Subcutaneous abdominal adipose tissue (tissue), 5 donors: ENCODE measurements at regions not wholly inside any gene's neighbourhood (a gene's known extent, or its start where the extent isn't known, plus 50 kb on each side); places are given as distances from the start of the nearest gene placed in this dataset.

Experiments used
- H3K27ac ChIP-seq: one replicate; pipeline ENCODE4 v1.7.0; 2013; ENCODE audit warnings: low read depth, mild to moderate bottlenecking, inconsistent platforms, low read length, moderate library complexity
- H3K27me3 ChIP-seq, 5 donors: one replicate each; pipeline ENCODE4 v1.7.0; 2013; ENCODE audit warnings: low read length in 5 of 5, inconsistent platforms in 1 of 5; ENCODE audit not compliant: control insufficient read depth in 5 of 5, insufficient read depth in 4 of 5
- H3K36me3 ChIP-seq, 5 donors: one replicate each; pipeline ENCODE4 v1.7.0; 2013; ENCODE audit warnings: low read length in 5 of 5; ENCODE audit not compliant: control insufficient read depth in 5 of 5, insufficient read depth in 5 of 5
- H3K4me1 ChIP-seq, 5 donors: one replicate each; pipeline ENCODE4 v1.7.0; 2013; ENCODE audit warnings: low read length in 5 of 5, mild to moderate bottlenecking in 3 of 5, moderate library complexity in 1 of 5; ENCODE audit not compliant: control insufficient read depth in 5 of 5, insufficient read depth in 5 of 5
- H3K4me3 ChIP-seq, 5 donors: one replicate each; pipeline ENCODE4 v1.7.0; 2013; ENCODE audit warnings: low read length in 5 of 5, low read depth in 1 of 5
- H3K9ac ChIP-seq, 5 donors: one replicate each; pipeline ENCODE4 v1.7.0; 2013; ENCODE audit warnings: low read length in 5 of 5, mild to moderate bottlenecking in 4 of 5, moderate library complexity in 3 of 5
- H3K9me3 ChIP-seq, 5 donors: one replicate each; pipeline ENCODE4 v1.7.0; 2013; ENCODE audit warnings: low read length in 5 of 5; ENCODE audit not compliant: control insufficient read depth in 5 of 5
- donor health status: healthy.
- donor health status: healthy.
- donor health status: healthy.
- donor health status: healthy.
- donor health status: healthy.

- Histone ChIP-seq H3K4me1 (peaks cover 0 to 2% (median 0%) of the 10 kb centered on the region in 5 donors), H3K4me3 (no peak overlapping the region), H3K27me3 (no peaks in the 10 kb centered on the region), H3K27ac (no peak overlapping the region), H3K9ac (no peak overlapping the region), H3K36me3 (no peaks in the 10 kb centered on the region), H3K9me3 (peaks cover 0 to 4% (median 1%) of the 10 kb centered on the region in 5 donors)
These were observed 156.6 kb downstream of the NR4A2 start for GRCh38 chr2:156175946-156176345.

- Histone ChIP-seq H3K4me1 (peaks cover 0 to 2% (median 0%) of the 10 kb centered on the region in 5 donors), H3K27ac (no peak overlapping the region), H3K36me3 (no peaks in the 10 kb centered on the region), H3K9ac (no peak overlapping the region), H3K27me3 (no peaks in the 10 kb centered on the region), H3K9me3 (peaks cover 0 to 8% (median 3%) of the 10 kb centered on the region in 5 donors), H3K4me3 (no peak overlapping the region)
These were observed 161.6 kb downstream of the NR4A2 start for GRCh38 chr2:156170929-156171328.

- no peak overlapping the region for H3K9ac ChIP-seq
- H3K9me3 ChIP-seq = peaks cover 0 to 2% (median 0%) of the 10 kb centered on the region in 5 donors
- no peaks in the 10 kb centered on the region for H3K27me3 ChIP-seq
- no peak overlapping the region for H3K4me3 ChIP-seq
- H3K27ac ChIP-seq = no peak overlapping the region
- no peaks in the 10 kb centered on the region for H3K36me3 ChIP-seq
- no peaks in the 10 kb centered on the region for H3K4me1 ChIP-seq
These were observed 166.8 kb downstream of the NR4A2 start for GRCh38 chr2:156165742-156166141.

- H3K4me3 ChIP-seq = no peak overlapping the region
- no peak overlapping the region for H3K9ac ChIP-seq
- no peaks in the 10 kb centered on the region for H3K4me1 ChIP-seq
- no peaks in the 10 kb centered on the region for H3K27me3 ChIP-seq
- no peaks in the 10 kb centered on the region for H3K9me3 ChIP-seq
- H3K27ac ChIP-seq = no peak overlapping the region
- H3K36me3 ChIP-seq = no peaks in the 10 kb centered on the region
These were observed 168.3 kb downstream of the NR4A2 start for GRCh38 chr2:156164091-156164720.

- no peak overlapping the region for H3K9ac ChIP-seq
- H3K9me3 ChIP-seq = no peaks in the 10 kb centered on the region
- no peaks in the 10 kb centered on the region for H3K4me1 ChIP-seq
- no peak overlapping the region for H3K27ac ChIP-seq
- H3K4me3 ChIP-seq = no peak overlapping the region
- no peaks in the 10 kb centered on the region for H3K27me3 ChIP-seq
- H3K36me3 ChIP-seq = no peaks in the 10 kb centered on the region
These were observed 173.7 kb downstream of the NR4A2 start for GRCh38 chr2:156158808-156159207.

GRCh38 chr2:156157670-156158069, 174.9 kb downstream of the NR4A2 start:
- Histone ChIP-seq H3K27me3 (no peaks in the 10 kb centered on the region), H3K27ac (no peak overlapping the region), H3K36me3 (no peaks in the 10 kb centered on the region), H3K4me3 (no peak overlapping the region), H3K4me1 (no peaks in the 10 kb centered on the region), H3K9ac (no peak overlapping the region), H3K9me3 (no peaks in the 10 kb centered on the region)

GRCh38 chr2:156156580-156156979, 175.9 kb downstream of the NR4A2 start:
- H3K9me3 ChIP-seq = no peaks in the 10 kb centered on the region
- no peaks in the 10 kb centered on the region for H3K4me1 ChIP-seq
- no peak overlapping the region for H3K27ac ChIP-seq
- no peak overlapping the region for H3K9ac ChIP-seq
- no peaks in the 10 kb centered on the region for H3K27me3 ChIP-seq
- no peaks in the 10 kb centered on the region for H3K36me3 ChIP-seq
- H3K4me3 ChIP-seq = no peak overlapping the region

- H3K4me3 ChIP-seq = no peak overlapping the region
- no peak overlapping the region for H3K27ac ChIP-seq
- H3K9ac ChIP-seq = no peak overlapping the region
- H3K27me3 ChIP-seq = no peaks in the 10 kb centered on the region
- no peaks in the 10 kb centered on the region for H3K4me1 ChIP-seq
- H3K36me3 ChIP-seq = no peaks in the 10 kb centered on the region
- H3K9me3 ChIP-seq = no peaks in the 10 kb centered on the region
These were observed 177.2 kb downstream of the NR4A2 start for GRCh38 chr2:156155319-156155718.

GRCh38 chr2:156151351-156151750, 181.2 kb downstream of the NR4A2 start:
- Histone ChIP-seq H3K27ac (no peak overlapping the region), H3K27me3 (no peaks in the 10 kb centered on the region), H3K4me3 (no peak overlapping the region), H3K9me3 (no peaks in the 10 kb centered on the region), H3K9ac (no peak overlapping the region), H3K36me3 (no peaks in the 10 kb centered on the region), H3K4me1 (no peaks in the 10 kb centered on the region)

- no peak overlapping the region for H3K4me3 ChIP-seq
- H3K9me3 ChIP-seq = no peaks in the 10 kb centered on the region
- H3K36me3 ChIP-seq = no peaks in the 10 kb centered on the region
- no peak overlapping the region for H3K27ac ChIP-seq
- no peaks in the 10 kb centered on the region for H3K27me3 ChIP-seq
- no peaks in the 10 kb centered on the region for H3K4me1 ChIP-seq
- H3K9ac ChIP-seq = no peak overlapping the region
These were observed 184.8 kb downstream of the NR4A2 start for GRCh38 chr2:156147594-156148330.
